HG03439 (cell line): ENCODE measurements at regions not wholly inside any gene's neighbourhood (a gene's known extent, or its start where the extent isn't known, plus 50 kb on each side); places are given as distances from the start of the nearest gene placed in this dataset.

Experiments
- ATAC-seq: cut with Tn5 transposase; IDR thresholded peaks from one replicate; pipeline ENCODE4 v1.9.1; 2021; ENCODE audit warnings: mild to moderate bottlenecking, moderate library complexity; ENCODE audit not compliant: unreplicated experiment

DNA sequence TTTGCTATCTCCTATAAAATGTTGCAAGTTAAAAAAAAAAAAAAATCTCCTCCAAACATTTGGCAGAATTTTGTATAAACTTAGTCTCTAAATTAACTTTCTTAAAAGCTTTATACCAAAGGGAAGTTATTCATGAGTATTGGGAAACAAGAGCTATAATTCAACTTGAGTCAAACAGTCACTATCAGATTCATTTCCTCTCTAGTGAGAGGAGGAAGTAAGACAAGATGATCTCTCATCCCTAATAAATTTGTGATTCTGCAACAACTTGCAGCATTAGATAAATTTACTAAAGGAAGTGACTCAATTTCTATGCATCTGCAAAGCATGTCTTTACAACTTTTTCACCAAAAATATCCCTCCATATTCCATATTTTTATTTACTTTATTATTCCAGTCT lies 135.4 kb upstream of the GNPDA2 start:
- ATAC-seq: no peak

DNA sequence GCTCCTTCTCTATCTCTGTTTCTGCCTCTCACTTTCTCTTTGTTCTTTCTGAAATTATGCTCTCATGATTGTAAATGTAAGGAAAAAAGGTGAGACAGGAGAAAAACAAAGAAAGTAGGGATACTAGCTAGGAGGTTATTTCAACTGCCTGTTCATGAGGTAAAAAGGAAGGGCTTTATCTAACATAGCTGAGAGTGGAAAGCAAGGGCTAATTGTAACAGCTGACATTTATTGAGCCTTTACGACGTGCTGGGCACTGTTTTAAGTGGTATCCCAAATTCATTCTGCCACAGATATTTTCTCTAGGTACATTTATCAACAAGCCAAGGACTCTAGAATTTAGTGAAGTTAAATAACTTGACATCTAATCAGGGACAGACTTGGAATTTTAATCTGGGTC lies 133.1 kb upstream of the GNPDA2 start:
- ATAC-seq: no peak

DNA sequence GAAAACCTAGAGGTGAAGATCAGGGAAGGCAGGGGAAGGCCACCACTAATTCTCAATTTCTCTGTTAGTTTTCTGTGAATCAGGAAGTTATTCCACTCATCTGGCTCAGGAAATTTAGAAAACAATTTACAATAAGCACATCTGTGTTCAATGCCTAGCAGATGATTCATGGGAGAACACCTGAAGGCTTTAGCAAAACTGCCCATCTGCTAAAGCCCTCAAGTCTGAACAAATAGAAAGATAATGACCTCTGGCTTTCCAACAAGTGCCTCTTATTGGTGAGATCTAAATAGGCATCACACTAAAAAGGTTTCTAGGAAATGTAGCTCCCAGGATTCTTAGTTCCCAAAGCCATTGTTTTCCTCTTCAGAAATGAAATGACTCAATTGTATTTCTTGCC lies 122.1 kb upstream of the GNPDA2 start:
- no peak for ATAC-seq

DNA sequence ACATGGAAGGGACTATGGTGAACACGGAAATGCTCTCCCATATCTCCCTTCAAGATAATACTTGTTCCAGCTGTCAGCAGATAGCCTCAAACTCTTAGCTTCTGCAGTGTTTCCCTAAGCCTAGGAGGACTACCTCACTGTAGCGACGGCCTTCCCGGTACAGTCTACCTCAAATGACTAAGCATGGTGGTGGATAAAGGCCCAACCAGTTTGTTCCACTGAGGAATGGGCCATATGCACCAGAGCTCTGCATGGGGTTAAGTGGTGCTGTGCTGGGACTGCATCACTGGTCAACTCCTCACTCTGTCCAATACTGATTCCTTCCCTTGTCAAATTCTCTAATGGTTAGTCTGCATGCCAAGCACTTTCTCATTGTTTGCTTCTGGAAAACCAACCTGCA lies 119.6 kb upstream of the GNPDA2 start:
- no peak for ATAC-seq

DNA sequence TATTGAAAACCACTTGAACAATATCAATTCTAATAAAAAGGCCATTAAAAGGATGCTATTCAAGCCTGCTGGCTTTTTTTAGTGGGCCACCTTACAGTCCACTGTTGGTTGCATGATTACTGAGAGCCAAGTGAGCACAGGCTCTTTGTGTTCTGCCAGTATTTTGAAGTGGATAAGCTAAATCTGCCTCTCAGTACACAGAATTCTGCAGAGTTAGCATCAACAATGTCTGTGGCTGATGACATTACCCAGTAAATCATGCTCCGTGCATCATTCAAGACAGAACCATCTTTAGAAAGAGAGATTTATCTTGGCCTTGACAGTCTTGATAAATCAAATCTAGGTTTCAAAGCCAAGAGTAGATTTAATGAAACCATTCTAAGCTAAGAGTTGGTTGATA lies 119.0 kb upstream of the GNPDA2 start:
- no peak for ATAC-seq

DNA sequence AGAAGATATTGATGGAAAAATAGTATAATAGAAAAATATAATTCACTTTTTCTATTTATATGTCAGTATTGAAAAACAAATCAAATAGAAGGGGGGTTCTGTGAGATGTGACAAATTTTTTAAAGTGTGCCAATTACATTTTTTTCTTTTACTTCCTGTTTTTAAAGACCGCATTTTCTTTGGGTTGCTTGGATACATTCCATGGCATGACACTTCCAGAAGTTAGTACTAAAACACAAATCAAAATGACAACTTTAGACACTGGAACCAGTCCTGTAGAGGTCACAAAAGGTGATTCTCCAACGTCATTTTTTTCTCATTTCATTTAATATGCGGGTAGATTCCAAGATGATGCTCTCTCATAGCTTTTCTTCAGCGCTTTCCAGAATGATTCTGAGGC lies 116.2 kb upstream of the GNPDA2 start:
- ATAC-seq: no peak

DNA sequence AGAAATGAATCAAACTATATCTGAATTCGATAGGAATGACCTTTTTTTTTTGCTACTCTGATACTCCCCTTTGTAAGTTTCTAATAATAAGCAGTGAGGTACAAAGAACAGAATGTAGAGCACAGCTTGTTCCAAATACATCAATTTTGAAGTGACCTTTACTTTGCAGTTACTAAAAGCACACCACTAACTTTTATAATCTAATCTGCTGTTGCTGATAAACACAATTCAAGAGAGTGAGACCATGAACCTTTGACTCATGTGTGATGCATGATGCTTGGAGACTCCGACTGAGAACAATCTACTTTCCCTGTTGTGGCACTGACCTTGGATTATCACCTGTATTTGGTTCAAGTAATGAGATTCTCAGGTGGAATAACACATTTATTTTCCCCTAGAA lies 91.6 kb upstream of the GNPDA2 start:
- ATAC-seq: no peak

DNA sequence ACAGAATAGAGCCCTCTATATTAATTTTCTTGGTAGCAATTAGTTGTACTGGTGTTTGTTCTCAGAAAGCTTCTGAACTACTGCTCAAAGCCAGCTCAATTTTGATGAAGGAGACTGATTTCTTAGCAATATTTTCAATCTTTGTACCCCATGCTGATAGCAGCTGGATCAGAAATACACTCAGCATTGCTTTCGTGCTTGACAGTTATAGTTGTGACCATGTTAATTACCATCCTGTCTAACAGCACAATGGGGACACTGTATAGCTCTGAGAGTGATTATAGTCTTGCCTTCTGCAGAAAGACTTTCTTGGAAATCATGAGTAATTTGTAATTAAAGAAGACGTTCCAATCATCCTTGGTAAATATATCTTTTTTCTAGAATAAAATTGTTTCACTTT lies 79.7 kb upstream of the GNPDA2 start:
- no peak for ATAC-seq

DNA sequence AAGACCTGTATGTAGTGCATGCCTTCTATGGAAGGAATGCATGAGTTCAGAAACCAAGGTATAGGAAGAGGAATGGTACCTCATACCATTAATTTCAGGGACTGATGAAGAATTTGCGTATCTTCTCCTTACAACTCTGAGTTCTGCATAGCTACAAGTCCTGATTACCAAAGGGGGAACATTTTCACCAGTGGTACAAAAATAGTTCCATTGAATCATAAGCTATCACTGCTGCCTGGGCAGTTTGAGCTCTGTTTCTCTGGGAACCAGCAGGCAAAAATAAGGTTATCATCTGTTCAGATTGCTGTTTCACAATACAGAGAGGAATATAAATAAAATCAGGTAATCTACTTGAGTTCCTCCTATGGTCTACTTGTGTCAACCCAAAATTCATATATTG lies 77.9 kb upstream of the GNPDA2 start:
- ATAC-seq: no peak

DNA sequence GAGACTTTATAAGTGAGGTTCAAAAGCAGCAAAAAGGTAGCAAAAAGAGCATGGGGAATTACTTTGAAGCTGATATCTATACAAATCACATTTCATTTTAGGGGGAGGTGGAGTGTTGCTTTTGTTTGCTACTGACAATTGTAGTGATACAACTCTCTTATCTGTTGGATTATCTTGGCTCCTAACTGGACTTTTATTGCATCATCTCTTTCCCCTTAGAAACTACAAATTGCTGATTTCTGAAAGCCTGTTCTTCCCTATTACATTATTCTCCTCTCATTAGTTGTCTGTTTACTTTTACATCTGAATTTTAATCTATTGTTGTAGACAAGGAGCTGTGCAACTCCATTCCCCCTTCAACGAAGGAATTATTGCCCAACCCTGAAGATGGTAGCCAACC lies 75.0 kb upstream of the GNPDA2 start:
- ATAC-seq: no peak

DNA sequence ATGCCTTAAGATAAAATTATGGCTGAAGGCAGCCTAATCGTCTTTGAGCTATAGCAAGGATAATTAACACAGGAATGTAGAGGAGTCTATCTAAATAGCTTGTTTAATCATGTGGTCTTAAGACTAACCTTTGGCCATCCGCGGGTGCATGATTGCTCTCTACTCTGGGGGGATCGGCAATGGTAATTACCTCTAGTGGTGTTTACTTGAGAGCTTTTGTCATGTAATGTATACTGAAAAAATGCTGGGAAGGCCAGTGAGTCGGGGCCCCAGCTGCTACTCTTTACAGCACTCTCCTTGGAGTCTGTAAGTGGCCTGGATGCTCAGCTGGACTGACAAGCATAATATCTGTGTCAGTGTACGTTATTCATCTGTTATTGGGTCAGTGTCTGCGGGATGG lies 65.5 kb upstream of the GNPDA2 start:
- ATAC-seq: no peak

DNA sequence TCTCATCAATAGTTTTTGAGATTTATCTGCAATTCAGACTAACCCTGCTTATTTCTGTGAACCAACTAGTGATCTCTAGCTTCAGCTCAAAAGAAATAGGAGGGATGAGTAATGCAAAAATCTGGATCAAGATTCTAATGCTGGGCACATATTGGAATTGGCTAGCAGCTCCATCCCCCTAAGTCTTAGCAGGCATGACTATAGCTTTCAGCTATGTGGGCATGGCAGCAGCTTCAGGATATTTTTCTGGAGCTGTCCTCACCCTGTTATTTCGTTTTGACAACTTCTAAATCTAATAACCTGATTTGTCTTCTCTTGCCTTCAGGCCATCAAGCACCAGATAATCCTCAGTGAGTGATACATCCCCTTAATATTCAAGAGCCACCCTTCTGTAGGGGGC lies 50.8 kb upstream of the GNPDA2 start:
- ATAC-seq: no peak
